Suprapubic skin (tissue), 3 donors: ENCODE measurements at regions not wholly inside any gene's neighbourhood (a gene's known extent, or its start where the extent isn't known, plus 50 kb on each side); places are given as distances from the start of the nearest gene placed in this dataset.

Experiments
- EP300 ChIP-seq: sonication (generic); formaldehyde crosslinking; IDR thresholded peaks from one replicate; pipeline ENCODE4 v1.6.1; 2017; ENCODE audit warnings: antibody characterized with exemption
- POLR2A ChIP-seq, 2 donors: fragments of 450-650 bp; IDR thresholded peaks; one replicate each; pipeline ENCODE4 v1.6.1; 2017; ENCODE audit warnings: antibody characterized with exemption in 2 of 2, mild to moderate bottlenecking in 2 of 2, moderate library complexity in 2 of 2
- TF ChIP-seq, protein P1 (sequence below), 2 donors: fragments of 200-600 bp in 1 of 2; fragments of 450-650 bp in 1 of 2; sonication (generic) in 1 of 2; IDR thresholded peaks; one replicate each; pipeline ENCODE4 v1.5.1; 2016 to 2019; ENCODE audit warnings: antibody characterized with exemption in 2 of 2, mild to moderate bottlenecking in 1 of 2, moderate library complexity in 1 of 2

DNA sequence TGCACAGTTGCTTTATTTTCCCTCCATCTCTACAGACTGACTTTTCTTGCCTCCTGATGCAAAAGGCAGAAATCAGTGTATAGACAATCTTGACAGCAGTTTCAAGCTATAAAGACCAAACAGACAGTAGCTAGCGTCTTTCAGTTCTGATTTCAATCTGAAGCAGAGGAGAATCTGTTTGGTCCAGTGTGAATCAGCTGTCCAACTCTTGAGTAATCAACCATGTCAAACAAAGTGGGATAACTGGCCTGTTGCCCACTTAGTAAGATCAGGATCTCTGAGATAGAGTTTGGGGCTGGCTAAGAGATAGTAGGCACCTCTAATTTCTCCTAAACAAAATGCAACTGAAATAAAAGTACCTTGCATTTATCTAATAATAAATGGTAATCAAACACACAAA lies 797.4 kb upstream of the FBXO33 start:
- TF ChIP-seq EP300 = no peak
- TF ChIP-seq, protein P1, sequence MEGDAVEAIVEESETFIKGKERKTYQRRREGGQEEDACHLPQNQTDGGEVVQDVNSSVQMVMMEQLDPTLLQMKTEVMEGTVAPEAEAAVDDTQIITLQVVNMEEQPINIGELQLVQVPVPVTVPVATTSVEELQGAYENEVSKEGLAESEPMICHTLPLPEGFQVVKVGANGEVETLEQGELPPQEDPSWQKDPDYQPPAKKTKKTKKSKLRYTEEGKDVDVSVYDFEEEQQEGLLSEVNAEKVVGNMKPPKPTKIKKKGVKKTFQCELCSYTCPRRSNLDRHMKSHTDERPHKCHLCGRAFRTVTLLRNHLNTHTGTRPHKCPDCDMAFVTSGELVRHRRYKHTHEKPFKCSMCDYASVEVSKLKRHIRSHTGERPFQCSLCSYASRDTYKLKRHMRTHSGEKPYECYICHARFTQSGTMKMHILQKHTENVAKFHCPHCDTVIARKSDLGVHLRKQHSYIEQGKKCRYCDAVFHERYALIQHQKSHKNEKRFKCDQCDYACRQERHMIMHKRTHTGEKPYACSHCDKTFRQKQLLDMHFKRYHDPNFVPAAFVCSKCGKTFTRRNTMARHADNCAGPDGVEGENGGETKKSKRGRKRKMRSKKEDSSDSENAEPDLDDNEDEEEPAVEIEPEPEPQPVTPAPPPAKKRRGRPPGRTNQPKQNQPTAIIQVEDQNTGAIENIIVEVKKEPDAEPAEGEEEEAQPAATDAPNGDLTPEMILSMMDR (IDR thresholded peaks at IDR 0.05) = no peak
- TF ChIP-seq POLR2A (IDR thresholded peaks at IDR 0.05) = no peak
